Lower leg skin (tissue), 4 donors: ENCODE measurements at regions not wholly inside any gene's neighbourhood (a gene's known extent, or its start where the extent isn't known, plus 50 kb on each side); places are given as distances from the start of the nearest gene placed in this dataset.

Experiments used
- DNase-seq, 2 donors: peaks; one replicate each; pipeline ENCODE4 v3.0.0-alpha.2; 2019; ENCODE audit warnings: low spot score in 2 of 2
- H3K4me3 ChIP-seq: fragments of 200-600 bp; sonication (generic); 2 replicates; pipeline ENCODE4 v1.5.1; 2017; ENCODE audit warnings: mild to moderate bottlenecking, low read depth; ENCODE audit not compliant: poor library complexity, severe bottlenecking
- POLR2A ChIP-seq, 2 donors: fragments of 450-650 bp; IDR thresholded peaks; one replicate each; pipeline ENCODE4 v1.6.1; 2016 to 2017; ENCODE audit warnings: antibody characterized with exemption in 2 of 2, mild to moderate bottlenecking in 1 of 2, moderate library complexity in 1 of 2
- WGBS, 2 donors: methylation state at CpG; one replicate each; pipeline ENCODE4 v1.1.5; 2018; 5-methylcytosine and 5-hydroxymethylcytosine counted together
- intact Hi-C: fragments of 100-400 bp; cut with DNase I; formaldehyde crosslinking; loops from one replicate; pipeline ENCODE4 v1.15.0; 2023; ENCODE audit warnings: low total_unique reads
- TF ChIP-seq, protein P1 (sequence below), 3 donors: fragments of 450-650 bp; IDR thresholded peaks; one replicate each; pipeline ENCODE4 v1.5.1; 2016; ENCODE audit warnings: antibody characterized with exemption in 3 of 3, mild to moderate bottlenecking in 3 of 3, moderate library complexity in 2 of 3

- intact Hi-C loops = no loop called here
- 76 to 87% methylated on average over 4 of the region's 4 CpGs for WGBS, 2 donors
- H3K4me3 ChIP-seq = no peak overlapping the region
- no peak for DNase-seq
- TF ChIP-seq, protein P1, sequence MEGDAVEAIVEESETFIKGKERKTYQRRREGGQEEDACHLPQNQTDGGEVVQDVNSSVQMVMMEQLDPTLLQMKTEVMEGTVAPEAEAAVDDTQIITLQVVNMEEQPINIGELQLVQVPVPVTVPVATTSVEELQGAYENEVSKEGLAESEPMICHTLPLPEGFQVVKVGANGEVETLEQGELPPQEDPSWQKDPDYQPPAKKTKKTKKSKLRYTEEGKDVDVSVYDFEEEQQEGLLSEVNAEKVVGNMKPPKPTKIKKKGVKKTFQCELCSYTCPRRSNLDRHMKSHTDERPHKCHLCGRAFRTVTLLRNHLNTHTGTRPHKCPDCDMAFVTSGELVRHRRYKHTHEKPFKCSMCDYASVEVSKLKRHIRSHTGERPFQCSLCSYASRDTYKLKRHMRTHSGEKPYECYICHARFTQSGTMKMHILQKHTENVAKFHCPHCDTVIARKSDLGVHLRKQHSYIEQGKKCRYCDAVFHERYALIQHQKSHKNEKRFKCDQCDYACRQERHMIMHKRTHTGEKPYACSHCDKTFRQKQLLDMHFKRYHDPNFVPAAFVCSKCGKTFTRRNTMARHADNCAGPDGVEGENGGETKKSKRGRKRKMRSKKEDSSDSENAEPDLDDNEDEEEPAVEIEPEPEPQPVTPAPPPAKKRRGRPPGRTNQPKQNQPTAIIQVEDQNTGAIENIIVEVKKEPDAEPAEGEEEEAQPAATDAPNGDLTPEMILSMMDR (IDR thresholded peaks at IDR 0.05) = no peak
- no peak for TF ChIP-seq POLR2A (IDR thresholded peaks at IDR 0.05)
Measured at GRCh38 chr6:156060013-156060412, 604.4 kb upstream of the NOX3 start.

DNA sequence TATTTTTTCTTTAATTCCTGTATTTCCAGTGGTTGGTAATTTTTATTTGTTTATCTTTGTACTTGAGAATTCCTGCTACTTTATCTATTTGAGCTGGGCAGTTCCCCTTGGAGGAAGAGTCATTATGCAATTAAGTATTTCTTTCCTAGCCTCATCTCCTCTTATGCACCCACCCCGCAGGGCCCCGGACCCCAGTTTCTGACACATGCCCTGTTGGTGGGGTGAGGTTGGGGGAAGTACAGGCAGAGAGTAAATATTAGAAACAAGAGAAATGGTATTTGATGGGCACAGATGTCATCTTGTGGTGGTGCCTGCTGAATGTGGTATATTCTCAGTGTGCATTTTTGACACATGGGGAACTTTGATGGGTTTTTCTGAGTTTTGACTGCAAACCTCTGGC is 602.7 kb upstream of the NOX3 start:
- intact Hi-C loops = loop anchor here (10.0 kb wide), 1 partner anchor 1186 kb away; no protein-coding TSS in a partner anchor
- no peak for TF ChIP-seq POLR2A (IDR thresholded peaks at IDR 0.05)
- 96 to 97% methylated on average over 2 of the region's 2 CpGs for WGBS, 2 donors
- H3K4me3 ChIP-seq = no peak overlapping the region
- no peak for DNase-seq

DNA sequence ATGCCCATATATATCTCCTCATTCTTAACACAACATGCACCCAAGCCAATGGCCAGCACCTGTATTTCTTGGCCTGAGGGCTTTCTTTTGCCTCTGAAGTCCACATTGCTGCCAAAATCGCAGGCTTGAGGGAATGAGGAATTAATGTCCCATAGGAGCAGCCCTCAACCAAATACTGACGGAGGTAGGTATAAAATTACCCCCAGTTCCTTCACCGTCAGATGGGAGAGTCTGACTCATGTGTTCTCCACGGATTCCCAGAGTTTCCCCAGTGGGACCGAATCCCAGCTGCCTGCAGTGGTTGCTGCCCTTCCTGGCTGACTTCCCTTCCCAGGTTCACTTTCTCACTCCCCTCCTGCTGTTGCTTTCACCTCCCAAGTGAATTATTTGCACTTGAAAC is 602.2 kb upstream of the NOX3 start:
- TF ChIP-seq POLR2A (IDR thresholded peaks at IDR 0.05) = no peak
- TF ChIP-seq, protein P1 (IDR thresholded peaks at IDR 0.05) = no peak
- no peak for DNase-seq
- WGBS, 2 donors = 67 to 71% methylated on average over 5 of the region's 5 CpGs
- intact Hi-C loops = loop anchor here (10.0 kb wide), 1 partner anchor 1187 kb away; no protein-coding TSS in a partner anchor
- H3K4me3 ChIP-seq = no peak overlapping the region

DNA sequence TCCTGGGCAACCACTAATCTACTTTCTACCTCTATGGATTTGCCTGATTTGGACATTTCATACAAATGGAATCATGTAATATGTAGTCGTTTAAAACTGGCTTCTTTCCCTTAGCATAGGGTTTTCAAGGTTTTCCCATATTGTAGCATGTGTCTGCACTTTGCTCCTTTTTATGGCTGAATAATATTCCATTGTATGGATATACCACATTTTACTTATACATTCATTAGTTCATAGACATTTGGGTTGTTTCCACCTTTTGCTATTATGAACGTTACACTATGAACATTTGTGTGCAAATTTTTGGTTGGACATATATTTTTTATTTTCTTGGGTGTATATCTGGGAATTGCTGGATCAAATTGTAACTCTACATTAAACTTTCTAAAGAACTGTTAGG is 600.4 kb upstream of the NOX3 start:
- TF ChIP-seq, protein P1 (IDR thresholded peaks at IDR 0.05) = no peak
- no peak for TF ChIP-seq POLR2A (IDR thresholded peaks at IDR 0.05)
- intact Hi-C loops = loop anchor here (10.0 kb wide), 1 partner anchor 1189 kb away; no protein-coding TSS in a partner anchor
- no peak for DNase-seq
- H3K4me3 ChIP-seq = no peak overlapping the region
- WGBS, 2 donors = 90 to 94% methylated on average over 2 of the region's 2 CpGs

DNA sequence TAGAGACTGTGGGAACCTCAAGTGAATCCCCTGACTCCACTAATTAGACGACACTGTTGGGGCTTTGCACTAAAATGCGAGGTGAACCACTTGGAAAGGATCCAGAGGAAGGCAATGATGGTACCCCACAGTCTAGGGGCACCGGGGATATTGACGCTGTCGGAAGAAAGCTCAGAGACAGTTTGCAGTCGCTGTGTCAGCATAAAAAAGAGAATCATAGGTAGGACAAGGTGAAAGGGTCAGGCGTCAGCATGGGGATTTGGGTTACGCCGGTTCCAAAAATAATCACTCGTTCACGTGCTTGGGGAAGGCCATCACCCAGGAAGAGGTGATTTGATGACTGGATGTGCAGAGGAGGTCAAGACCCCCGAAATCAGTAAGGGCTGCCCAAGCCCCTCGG is 598.0 kb upstream of the NOX3 start:
- 92% methylated on average over 13 of the region's 13 CpGs for WGBS, 2 donors
- DNase-seq = no peak
- H3K4me3 ChIP-seq = no peak overlapping the region
- TF ChIP-seq, protein P1 (IDR thresholded peaks at IDR 0.05) = no peak
- TF ChIP-seq POLR2A (IDR thresholded peaks at IDR 0.05) = no peak
- intact Hi-C loops = loop anchor here (10.0 kb wide), 1 partner anchor 1191 kb away; no protein-coding TSS in a partner anchor

DNA sequence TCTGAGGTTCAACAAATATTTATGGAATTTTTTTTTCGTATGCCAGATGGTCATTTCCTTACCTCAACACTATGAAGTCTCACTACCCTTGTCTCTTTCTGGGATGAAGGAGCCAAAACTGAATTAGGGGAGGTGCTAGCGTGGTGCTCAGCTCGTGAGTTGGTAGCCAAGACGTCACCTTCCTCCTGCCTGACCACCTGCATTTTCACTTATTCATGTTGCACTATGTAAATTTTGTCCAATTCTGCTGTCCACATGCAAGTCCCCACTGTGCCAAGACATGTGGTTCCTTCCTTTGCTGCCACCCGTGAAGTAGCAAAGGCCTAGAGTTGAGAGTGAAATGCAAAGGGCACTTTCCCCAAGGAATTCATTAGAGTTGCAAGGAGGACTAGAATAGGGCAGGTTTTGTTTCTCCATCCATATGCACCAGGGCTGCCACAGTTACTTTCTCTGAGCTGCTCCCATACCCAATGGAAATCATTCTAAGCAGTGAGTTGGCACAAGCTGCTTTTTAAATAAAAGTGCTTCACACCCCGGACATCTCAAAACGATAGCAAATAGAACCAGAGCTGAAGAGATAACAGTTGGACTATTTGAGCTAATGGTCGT is 591.3 kb upstream of the NOX3 start:
- H3K4me3 ChIP-seq = no peak overlapping the region
- DNase-seq = no peak
- 77 to 80% methylated on average over 8 of the region's 8 CpGs for WGBS, 2 donors
- TF ChIP-seq, protein P1 (IDR thresholded peaks at IDR 0.05) = no peak
- no peak for TF ChIP-seq POLR2A (IDR thresholded peaks at IDR 0.05)
- intact Hi-C loops = no loop called here
